HG03442 (cell line): ENCODE measurements at regions not wholly inside any gene's neighbourhood (a gene's known extent, or its start where the extent isn't known, plus 50 kb on each side); places are given as distances from the start of the nearest gene placed in this dataset.
"Not testable (repeated sequence)": the region's sequence is repeated elsewhere in the genome, so short reads cannot be mapped to it uniquely, and the experiment has no call there.

Source experiments
- ATAC-seq: cut with Tn5 transposase; IDR thresholded peaks from one replicate; pipeline ENCODE4 v1.9.1; 2021; ENCODE audit warnings: mild to moderate bottlenecking, moderate library complexity; ENCODE audit not compliant: unreplicated experiment

- ATAC-seq, result not testable (repeated sequence)
Observed at GRCh38 chr14:105653921-105654320, 127.5 kb downstream of the TMEM121 start.

- ATAC-seq, result not testable (repeated sequence)
Observed at GRCh38 chr14:105659255-105659654, 132.9 kb downstream of the TMEM121 start.

GRCh38 chr14:105659935-105660527 lies 133.6 kb downstream of the TMEM121 start:
- no peak for ATAC-seq

- ATAC-seq, result no peak
Observed at GRCh38 chr14:105660816-105661531, 134.6 kb downstream of the TMEM121 start.

- not testable (repeated sequence) for ATAC-seq
Observed at GRCh38 chr14:105662043-105662442, 135.7 kb downstream of the TMEM121 start.

GRCh38 chr14:105662592-105662991 lies 136.2 kb downstream of the TMEM121 start:
- ATAC-seq, result not testable (repeated sequence)

- ATAC-seq, result not testable (repeated sequence)
Observed at GRCh38 chr14:105663323-105663722, 136.9 kb downstream of the TMEM121 start.

GRCh38 chr14:105663818-105664596 lies 137.6 kb downstream of the TMEM121 start:
- ATAC-seq, result not testable (repeated sequence)

- no peak for ATAC-seq
Observed at GRCh38 chr14:105664691-105665090, 138.3 kb downstream of the TMEM121 start.

GRCh38 chr14:105665247-105665950 lies 139.0 kb downstream of the TMEM121 start:
- ATAC-seq, result no peak

- no peak for ATAC-seq
Observed at GRCh38 chr14:105665951-105666277, 139.5 kb downstream of the TMEM121 start.

- no peak for ATAC-seq
Observed at GRCh38 chr14:105666420-105666819, 140.0 kb downstream of the TMEM121 start.

- ATAC-seq, result not testable (repeated sequence)
Observed at GRCh38 chr14:105666991-105667662, 140.7 kb downstream of the TMEM121 start.

- not testable (repeated sequence) for ATAC-seq
Observed at GRCh38 chr14:105667663-105668020, 141.3 kb downstream of the TMEM121 start.

GRCh38 chr14:105668021-105668420 lies 141.6 kb downstream of the TMEM121 start:
- not testable (repeated sequence) for ATAC-seq

- ATAC-seq, result not testable (repeated sequence)
Observed at GRCh38 chr14:105668471-105669230, 142.3 kb downstream of the TMEM121 start.

- not testable (repeated sequence) for ATAC-seq
Observed at GRCh38 chr14:105669231-105669610, 142.8 kb downstream of the TMEM121 start.

GRCh38 chr14:105669646-105670045 lies 143.3 kb downstream of the TMEM121 start:
- not testable (repeated sequence) for ATAC-seq

GRCh38 chr14:105672450-105673200 lies 146.2 kb downstream of the TMEM121 start:
- ATAC-seq, result not testable (repeated sequence)
